ENCODE measurements at regions not wholly inside any gene's neighbourhood (a gene's known extent, or its start where the extent isn't known, plus 50 kb on each side); places are given as distances from the start of the nearest gene placed in this dataset.

DNA sequence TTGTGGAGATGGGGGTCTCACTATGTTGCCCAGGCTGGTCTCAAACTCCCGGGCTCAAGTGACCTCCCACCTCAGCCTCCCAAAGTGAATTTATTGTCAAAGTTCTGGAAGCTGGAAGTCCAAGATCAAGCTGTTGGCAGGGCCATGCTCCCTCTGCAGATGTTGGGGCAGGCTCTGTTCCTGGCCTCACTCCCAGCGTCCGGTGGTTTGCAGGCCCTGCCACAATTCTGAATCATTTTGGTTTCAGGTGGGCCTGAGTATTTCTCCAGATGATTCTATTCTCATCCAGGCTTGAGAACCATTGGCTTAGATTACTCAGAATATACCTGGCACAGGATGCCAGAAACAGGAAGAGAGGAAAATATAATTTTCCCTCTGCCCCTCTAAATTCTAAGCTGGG lies 737.4 kb downstream of the TNS3 start:
- Histone ChIP-seq H3K14ac (ENCODE audit: insufficient read length) (no peak overlapping the region), H3K23ac (ENCODE audit: insufficient read length) (no peak overlapping the region), H4K20me1 (replicated peaks in 1 of 2; ENCODE audit: control insufficient read depth in 1 of 2, insufficient read depth in 2 of 2, low read length in 2 of 2) (no peaks in the 10 kb centered on the region), H3K4me1 (replicated peaks in 1 of 4; ENCODE audit: control insufficient read depth in 3 of 4, insufficient read depth in 4 of 4, low read length in 3 of 4) (peaks cover 0 to 3% (median 0%) of the 10 kb centered on the region in 4 experiments; a peak in 1 of 7 replicates), H2BK5ac (ENCODE audit: low read depth, low read length) (no peak overlapping the region), H3K79me1 (ENCODE audit: low read depth, low read length) (no peaks in the 10 kb centered on the region), H3K9me3 (ENCODE audit: insufficient read depth in 2 of 2, low read depth in 1 of 2, low read length in 1 of 2) (no peaks in the 10 kb centered on the region), H2BK120ac (replicated peaks; ENCODE audit: low read depth, low read length) (no peak overlapping the region), H3K23me2 (ENCODE audit: low read depth, low read length) (no peaks in the 10 kb centered on the region), H3K4me3 (ENCODE audit: extremely low read depth in 1 of 4, insufficient read depth in 2 of 4, low read depth in 3 of 4, low read length in 4 of 4) (no peak overlapping the region), H3K4ac (replicated peaks; ENCODE audit: insufficient read length, low read depth, low read length) (no peak overlapping the region), H4K8ac (ENCODE audit: extremely low read depth, insufficient read depth, low read length) (no peak overlapping the region), H3K27me3 (replicated peaks in 1 of 4; ENCODE audit: control insufficient read depth in 3 of 4, extremely low read depth in 1 of 4, insufficient read depth in 3 of 4, low read length in 3 of 4) (no peaks in the 10 kb centered on the region), H3K18ac (ENCODE audit: extremely low read depth, low read length) (no peak overlapping the region), H4K5ac (ENCODE audit: insufficient read length, low read depth, low read length) (no peak overlapping the region), H3K9ac (replicated peaks in 1 of 4; ENCODE audit: extremely low read depth in 1 of 4, low read depth in 3 of 4, low read length in 3 of 4) (no peak overlapping the region), H2BK12ac (ENCODE audit: low read depth, low read length) (no peak overlapping the region), H3K27ac (ENCODE audit: low read depth, low read length) (no peak overlapping the region), H2AK5ac (ENCODE audit: low read depth, low read length) (no peak overlapping the region), H2BK15ac (ENCODE audit: low read length) (no peak overlapping the region), H3K56ac (replicated peaks; ENCODE audit: insufficient read length, low read depth, low read length) (no peak overlapping the region), H4K91ac (replicated peaks; ENCODE audit: insufficient read length, low read length) (no peak overlapping the region), H2AFZ (ENCODE audit: low read length) (no peak overlapping the region), H2BK20ac (ENCODE audit: low read length) (no peak overlapping the region), H3K4me2 (ENCODE audit: insufficient read depth in 1 of 2, low read depth in 2 of 2, low read length in 2 of 2) (no peak overlapping the region), H3K36me3 (ENCODE audit: control insufficient read depth in 2 of 4, insufficient read depth in 4 of 4, low read length in 3 of 4) (no peaks in the 10 kb centered on the region), H3K79me2 (ENCODE audit: control insufficient read depth in 1 of 2, insufficient read depth in 2 of 2, low read length in 2 of 2) (no peaks in the 10 kb centered on the region)
- FAIRE-seq (no peak), DNase-seq (ENCODE audit: low read depth in 1 of 2, low spot score in 2 of 2) (no peak)
- WGBS, 2 experiments (ENCODE audit: extremely low coverage in 1 of 2, insufficient coverage in 1 of 2, insufficient read length in 1 of 2, insufficient replicate concordance in 2 of 2, low coverage in 1 of 2, low lambda C conversion rate in 2 of 2, missing lambda C conversion rate in 1 of 2), result 91% methylated on average over 3 of the region's 3 CpGs; no CpG with 5 or more reads in 1 of the 2 experiments
- ChIA-PET CTCF (ENCODE audit: partially characterized antibody) (no interaction called here), POLR2A (ENCODE audit: partially characterized antibody) (no interaction called here)
- TF ChIP-seq ASH2L (IDR thresholded peaks at IDR 0.05; ENCODE audit: low read length), result no peak
- TF ChIP-seq YY1 (IDR thresholded peaks at IDR 0.05; ENCODE audit: low read depth, low read length), result no peak
- TF ChIP-seq, protein P1, sequence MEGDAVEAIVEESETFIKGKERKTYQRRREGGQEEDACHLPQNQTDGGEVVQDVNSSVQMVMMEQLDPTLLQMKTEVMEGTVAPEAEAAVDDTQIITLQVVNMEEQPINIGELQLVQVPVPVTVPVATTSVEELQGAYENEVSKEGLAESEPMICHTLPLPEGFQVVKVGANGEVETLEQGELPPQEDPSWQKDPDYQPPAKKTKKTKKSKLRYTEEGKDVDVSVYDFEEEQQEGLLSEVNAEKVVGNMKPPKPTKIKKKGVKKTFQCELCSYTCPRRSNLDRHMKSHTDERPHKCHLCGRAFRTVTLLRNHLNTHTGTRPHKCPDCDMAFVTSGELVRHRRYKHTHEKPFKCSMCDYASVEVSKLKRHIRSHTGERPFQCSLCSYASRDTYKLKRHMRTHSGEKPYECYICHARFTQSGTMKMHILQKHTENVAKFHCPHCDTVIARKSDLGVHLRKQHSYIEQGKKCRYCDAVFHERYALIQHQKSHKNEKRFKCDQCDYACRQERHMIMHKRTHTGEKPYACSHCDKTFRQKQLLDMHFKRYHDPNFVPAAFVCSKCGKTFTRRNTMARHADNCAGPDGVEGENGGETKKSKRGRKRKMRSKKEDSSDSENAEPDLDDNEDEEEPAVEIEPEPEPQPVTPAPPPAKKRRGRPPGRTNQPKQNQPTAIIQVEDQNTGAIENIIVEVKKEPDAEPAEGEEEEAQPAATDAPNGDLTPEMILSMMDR (IDR thresholded peaks at IDR 0.05; ENCODE audit: control extremely low read depth in 1 of 3, insufficient read depth in 1 of 3, low read depth in 1 of 3, low read length in 3 of 3), result no peak
- TF ChIP-seq TBP (IDR thresholded peaks at IDR 0.05; ENCODE audit: low read depth, low read length), result no peak
- TF ChIP-seq HDAC6 (IDR thresholded peaks at IDR 0.05; ENCODE audit: low read depth, low read length), result no peak
- no peak for TF ChIP-seq FOSL1 (IDR thresholded peaks at IDR 0.05; ENCODE audit: insufficient read depth, low read depth, low read length)
- no peak for TF ChIP-seq MAFK (IDR thresholded peaks at IDR 0.05; ENCODE audit: low read depth, low read length)
- TF ChIP-seq CTBP2 (IDR thresholded peaks at IDR 0.05; ENCODE audit: borderline replicate concordance, insufficient read depth, insufficient read length, low read length), result no peak
- no peak for TF ChIP-seq TCF12 (IDR thresholded peaks at IDR 0.05; ENCODE audit: low read depth, low read length)
- no peak for TF ChIP-seq PHF8 (conservative IDR thresholded peaks at IDR 0.05; ENCODE audit: low read depth, low read length)

All from H1 (cell line).